Endothelial cell of hepatic sinusoid (primary cell): ENCODE measurements at regions not wholly inside any gene's neighbourhood (a gene's known extent, or its start where the extent isn't known, plus 50 kb on each side); places are given as distances from the start of the nearest gene placed in this dataset.
"Not testable (repeated sequence)": the region's sequence is repeated elsewhere in the genome, so short reads cannot be mapped to it uniquely, and the experiment has no call there.

ENCODE experiments used
- in situ Hi-C: cut with HindIII; loops from 2 replicates; pipeline ENCODE4 v1.10.0; 2017; ENCODE audit warnings: low sequenced_read_pairs

DNA sequence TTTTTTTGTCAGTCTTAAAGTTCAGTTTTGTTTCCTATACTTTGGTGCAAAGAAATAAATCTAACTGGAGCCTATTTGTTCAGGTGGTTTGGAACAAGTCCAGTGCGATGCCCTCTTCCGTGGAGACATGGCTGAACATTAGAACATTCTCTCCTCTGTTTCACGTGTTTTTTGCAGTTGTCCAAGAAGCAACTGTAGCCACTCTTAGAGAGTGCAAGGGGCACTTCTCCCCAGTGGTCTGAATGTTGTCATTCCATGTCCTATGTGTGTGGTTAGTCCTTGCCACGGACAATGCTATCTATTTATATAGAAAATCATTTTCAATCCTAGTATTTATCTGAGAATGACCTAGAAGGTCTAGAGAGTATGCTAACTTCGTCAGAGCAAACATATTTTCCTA is 1232.5 kb upstream of the SEL1L start:
- in situ Hi-C loops, result no loop called here

DNA sequence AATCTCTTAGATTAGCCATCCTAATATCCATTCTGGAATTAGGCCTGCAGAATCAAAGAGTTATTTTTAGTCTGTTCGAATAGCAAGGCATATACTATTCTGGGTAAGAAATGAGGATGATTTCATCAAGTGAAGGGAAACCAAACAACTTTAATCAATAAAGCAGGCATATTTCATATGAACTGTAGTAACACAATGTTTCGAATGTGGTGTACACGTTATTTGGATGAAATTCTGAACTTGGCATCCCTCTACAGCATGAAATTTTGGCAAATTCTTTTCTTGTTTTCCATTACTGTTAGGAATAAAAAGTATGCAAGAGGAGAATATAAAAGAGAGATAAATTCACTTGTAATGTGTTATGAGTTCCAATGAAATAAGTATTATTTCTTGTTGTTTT is 1233.3 kb upstream of the SEL1L start:
- in situ Hi-C loops, result no loop called here

DNA sequence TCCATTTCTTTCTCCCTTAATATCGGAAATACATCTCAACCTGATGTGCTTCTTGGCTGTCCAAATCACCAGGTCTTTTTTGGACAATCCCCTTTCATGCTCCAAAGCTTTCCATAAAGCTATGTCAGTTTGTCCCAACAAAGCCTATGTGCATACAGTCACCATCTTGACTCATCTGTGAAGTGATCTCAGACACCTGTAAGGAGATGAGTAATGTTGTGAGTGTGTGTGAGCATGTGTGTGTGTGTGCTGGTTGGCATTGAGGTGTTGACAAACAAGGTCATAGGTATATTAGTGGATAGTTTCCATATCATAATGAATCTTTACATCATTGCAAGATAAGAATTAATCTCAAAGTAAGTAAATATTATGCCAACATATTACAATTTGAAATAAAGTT is 1243.3 kb upstream of the SEL1L start:
- in situ Hi-C loops, result no loop called here

DNA sequence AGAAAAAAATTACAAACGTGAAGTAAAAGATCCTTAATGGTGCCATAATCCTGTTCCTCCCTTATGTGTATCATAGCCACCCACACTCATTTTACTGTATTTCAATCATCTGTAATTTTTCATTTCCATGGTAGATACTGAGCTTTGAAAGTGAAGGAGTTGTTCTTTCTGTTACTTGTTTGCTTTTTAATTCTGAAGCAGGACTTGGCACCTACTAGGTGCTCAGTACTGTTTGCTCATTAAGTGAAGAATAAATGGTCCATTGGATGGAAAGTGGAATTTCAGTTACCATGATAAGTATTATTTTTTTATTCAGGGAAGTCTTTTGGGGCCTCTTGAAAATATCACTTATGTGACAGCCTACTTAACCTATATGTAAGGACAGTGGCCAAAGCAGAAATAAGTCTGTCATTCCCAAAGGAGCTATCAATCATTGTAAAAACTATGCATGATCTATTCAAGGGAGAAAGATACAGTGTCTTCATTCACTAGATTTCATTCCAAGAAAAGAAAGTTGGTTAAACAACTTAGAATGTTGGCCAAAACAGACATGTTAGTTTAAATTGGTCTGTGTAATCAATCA is 1244.4 kb upstream of the SEL1L start:
- in situ Hi-C loops, result no loop called here

DNA sequence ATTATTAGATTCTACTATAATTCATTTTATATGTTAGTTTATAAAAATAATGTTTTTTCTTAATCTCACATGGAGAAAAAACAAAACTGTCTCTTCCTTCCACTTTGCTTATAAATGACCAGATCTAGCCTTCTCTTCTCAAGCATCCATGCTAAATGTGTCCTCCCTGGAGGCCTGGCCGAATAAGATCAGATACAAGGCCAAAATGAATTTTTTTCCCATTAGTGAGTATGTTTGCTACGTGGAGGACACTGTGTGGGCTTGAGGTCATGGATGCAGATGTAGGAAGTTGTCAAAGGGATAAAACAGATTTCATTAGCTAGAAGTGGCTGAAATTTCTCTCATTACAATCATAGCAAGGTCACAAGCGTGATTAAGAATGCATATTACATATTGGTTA is 1244.9 kb upstream of the SEL1L start:
- in situ Hi-C loops, result no loop called here

DNA sequence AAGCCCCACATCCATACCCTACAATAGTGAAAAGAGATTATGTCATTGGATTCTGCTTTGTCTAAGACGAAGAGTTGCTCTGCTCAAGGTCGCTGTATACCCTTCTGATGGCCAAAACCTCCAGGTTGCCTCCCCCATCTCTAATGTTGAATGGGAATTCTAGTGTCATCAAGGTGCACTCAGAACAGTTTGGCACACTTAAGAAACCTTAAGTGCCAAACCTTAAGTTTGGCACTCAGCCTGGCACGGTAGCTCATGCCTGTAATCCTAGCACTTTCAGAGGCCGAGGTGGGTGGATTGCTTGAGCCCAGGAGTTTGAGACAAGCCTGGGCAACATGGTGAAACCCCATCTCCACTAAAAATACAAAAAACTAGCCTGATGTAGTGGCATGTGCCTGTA is 1245.6 kb upstream of the SEL1L start:
- in situ Hi-C loops, result no loop called here

DNA sequence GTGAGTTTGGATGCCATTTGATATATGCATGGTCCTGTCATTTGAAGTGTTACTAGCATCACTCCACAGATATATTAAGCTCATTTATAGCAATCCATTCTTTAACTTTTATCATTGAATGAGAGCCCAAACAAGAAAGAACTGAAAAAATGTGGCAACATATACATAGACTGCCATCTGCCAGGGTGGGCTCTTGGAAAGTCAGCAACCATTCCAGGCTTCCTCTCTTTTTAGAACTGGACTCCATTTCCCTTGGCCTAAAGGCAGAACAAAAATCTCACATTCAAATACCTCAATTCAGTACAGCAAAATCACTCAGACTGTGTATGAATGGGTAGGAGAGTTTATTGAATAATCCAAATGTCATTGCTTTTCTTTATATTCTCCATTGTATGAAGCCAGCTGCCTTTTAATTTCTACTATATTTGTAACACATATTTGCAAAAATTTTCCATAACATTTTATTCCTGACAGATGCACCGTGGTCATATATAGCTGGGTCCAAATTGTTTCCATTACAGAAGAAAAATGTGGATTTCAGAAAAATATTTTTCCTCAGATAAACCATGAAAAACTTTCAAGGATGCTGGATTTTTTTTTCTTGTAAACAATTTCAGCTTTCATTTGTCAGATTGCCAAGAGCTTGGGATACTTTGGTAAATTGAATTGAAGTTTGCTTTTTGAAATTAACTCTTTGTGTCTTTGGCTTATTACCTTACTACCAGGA is 1252.3 kb upstream of the SEL1L start:
- in situ Hi-C loops, result no loop called here

DNA sequence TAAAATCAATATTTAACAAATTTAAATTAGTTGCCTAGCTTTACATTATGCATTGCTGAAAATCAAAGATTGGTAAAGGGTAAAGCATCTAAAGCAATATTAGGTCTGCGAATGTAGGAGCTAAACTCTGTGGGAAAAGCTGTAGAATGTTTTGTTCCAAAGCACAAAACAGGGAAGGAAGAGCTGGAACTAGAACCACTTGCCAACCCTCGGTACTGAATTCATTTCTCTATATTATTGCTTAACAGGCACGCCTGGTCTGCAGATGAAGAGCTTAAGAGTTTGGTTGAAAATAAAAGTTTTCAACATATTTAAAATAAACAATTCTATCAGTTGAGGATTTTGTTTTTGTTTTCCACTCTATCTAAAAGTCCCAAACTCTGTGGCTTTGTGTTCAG is 1252.8 kb upstream of the SEL1L start:
- in situ Hi-C loops, result no loop called here

DNA sequence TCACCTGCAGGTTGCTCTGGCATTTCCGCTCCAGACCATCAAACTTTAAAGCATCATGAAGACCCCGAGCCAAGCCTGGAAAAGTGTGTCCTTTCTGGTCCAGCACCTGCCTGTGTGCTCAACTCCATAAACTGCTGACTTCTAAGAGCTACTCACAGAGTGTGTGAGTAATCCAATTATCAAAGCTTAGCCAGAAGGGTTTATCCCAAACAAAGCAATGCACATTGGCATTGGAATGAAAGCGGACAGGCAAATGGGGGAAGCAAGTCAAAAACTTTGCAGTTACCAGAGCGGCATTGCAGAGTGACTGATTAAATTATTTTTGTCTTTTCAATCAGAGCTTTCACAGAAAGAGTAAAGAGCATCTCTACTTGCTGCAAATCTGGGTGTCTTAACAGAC is 1262.4 kb upstream of the SEL1L start:
- in situ Hi-C loops, result no loop called here

DNA sequence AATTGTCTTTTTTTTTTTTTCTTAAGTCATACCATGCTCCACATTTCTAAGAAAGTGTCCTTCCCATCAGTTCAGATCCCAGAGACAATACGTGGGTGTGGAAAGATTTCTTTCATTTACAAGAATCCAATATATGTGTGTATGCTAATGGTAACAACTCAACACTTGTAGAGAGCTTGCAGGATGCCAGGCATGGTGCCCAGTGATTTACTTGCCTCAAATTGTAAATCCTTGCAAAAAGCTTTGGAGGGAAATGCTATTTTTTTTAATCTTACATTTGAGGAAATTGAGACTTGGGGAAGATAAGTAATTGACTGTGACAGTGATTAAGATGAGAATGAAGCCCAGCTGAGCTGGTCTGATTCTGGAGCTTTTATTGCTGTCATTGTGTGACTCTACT is 1264.6 kb upstream of the SEL1L start:
- in situ Hi-C loops, result no loop called here

DNA sequence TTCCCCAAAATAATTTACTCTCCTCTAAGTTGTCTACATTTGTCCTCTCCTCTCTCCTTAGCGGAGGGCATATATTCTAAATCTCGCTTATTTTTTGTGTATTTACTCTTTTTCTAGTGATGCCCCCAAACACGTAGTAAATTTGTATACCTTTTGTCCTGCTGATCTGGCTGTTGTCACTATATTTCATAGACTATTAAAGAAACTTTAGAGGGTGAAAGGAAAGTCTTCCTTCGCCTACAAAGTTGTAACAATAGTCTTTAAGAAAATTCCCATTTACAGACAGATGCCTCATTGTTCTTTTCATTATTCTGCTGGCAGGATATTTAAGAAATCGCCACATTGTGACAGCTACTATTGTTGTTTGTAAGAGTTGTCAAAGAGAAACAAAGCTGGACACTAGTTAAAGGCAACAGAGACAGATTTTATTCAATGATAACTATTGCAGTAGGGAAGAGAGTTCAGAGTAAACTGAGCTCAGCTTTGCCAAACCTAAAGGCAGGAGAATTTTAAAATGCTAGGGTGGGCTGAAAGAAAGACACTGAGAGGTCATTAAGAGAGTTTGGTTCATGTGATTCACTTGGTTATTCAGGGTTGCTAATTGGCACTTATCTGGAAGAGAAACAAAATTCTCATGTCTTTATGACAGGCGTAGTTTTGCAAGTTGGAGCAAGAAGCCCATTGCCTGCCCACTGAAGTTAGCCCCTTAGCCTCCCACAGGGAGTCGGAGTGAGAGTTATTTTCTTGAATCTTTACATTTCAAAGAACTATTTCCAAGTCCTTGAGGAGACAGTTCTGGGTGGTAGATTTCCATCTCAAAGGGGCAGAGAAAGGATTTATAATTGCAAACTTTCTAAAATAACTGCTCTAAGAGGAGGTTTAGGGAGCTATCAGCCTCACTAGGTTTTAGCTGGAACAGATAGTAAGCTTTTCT is 1272.5 kb upstream of the SEL1L start:
- in situ Hi-C loops, result no loop called here

DNA sequence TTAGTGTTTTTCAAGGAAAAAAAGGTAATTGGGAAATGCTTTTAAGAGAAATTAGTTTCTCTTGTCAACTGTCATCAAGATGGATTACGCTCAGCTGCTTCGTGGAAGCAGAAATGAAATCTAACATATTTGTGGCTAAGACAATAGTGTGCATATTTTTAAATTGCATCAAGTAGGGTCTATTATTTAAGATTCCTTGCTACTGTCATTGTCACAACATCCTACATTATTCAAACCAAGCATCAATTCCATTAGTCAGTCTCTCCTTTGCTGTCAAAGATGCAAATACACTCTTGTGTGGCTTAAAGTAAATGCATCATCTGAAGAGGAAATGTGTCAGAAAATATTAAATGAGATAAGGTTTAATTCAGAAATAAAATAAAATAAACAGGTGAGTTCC is 1277.6 kb upstream of the SEL1L start:
- in situ Hi-C loops, result no loop called here

DNA sequence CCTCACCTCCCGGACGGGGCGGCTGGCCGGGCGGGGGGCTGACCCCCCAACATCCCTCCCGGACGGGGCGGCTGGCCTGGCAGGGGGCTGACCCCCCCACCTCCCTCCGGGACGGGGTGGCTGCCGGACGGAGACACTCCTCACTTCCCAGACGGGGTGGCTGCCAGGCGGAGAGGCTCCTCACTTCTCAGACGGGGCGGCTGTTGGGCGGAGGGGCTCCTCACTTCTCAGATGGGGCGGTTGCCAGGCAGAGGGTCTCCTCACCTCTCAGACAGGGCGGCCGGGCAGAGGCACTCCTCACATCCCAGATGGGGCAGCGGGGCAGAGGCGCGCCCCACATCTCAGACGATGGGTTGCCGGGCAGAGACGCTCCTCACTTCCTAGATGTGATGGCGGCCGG is 1280.7 kb upstream of the SEL1L start:
- in situ Hi-C loops, result not testable (repeated sequence)

DNA sequence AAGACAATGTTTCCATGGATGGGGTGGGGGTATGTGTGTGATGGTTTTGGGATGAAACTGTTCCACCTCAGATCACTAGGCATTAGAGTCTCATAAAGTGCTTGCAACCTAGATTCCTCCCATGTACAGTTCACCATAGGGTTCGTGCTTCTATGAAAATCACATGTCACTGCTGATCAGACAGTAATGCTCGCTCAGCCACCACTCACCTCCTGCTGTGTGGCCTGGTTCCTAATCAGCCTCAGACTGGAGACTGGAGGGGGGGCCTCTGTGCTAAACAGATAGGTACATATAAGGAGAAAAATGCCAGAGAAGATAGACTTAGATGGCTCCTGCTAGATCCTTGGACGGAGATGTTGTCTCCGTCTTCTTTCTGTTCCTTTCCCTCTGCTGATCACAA is 1296.9 kb upstream of the SEL1L start:
- in situ Hi-C loops, result no loop called here

DNA sequence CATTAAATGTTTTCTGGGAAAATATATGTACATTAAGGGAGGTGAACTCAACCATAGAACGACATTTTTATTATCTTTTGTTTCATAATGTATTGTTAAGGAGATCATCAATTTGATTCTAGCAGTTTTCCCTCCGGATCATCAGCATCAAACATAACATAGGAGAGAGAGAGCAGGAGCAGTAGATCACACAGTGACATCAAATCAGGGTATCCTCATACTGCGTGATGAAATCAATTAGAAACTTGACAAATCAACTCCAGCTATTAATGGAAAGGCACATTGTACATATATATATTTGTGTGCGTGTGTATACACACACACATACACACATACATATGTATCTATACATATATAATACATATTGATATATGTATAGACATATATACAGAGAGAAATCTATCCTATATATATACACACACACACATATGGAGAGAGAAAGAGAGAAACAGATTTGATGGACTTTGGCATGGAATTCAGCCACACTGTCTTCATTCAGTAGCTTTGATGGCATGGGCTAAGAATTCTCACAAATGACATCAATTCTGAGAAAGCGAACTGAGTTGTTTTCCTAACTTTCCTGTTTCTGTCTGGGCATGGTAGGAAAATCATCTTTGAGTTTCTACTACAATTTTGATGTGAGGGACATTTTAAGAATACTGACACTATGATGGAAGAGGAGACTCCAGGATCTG is 1302.8 kb upstream of the SEL1L start:
- in situ Hi-C loops, result no loop called here

DNA sequence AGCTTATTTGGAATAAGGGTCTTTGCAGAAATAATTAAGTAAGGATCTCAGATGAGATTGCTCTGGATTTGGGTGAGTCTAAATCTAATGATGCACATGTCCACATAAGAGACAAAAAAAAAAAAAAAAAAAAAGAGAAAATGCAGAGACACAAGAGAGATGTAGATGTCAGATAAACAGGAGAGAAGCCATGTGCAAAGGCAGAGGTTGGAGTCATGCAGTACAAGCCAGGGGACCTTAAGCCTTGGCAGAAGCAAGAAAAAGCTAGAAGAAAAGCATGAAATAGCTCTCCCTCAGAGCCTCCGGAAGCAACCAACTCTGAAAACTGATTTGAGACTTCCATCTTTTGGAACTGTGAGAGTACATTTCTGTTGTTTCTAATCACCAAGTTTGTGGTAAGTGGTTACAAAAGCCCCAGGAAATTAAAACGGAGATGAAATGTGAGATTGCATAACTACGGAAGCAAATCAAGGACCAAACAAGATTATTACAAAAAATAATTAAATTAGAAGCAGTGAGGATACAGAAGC is 1304.0 kb upstream of the SEL1L start:
- in situ Hi-C loops, result no loop called here

DNA sequence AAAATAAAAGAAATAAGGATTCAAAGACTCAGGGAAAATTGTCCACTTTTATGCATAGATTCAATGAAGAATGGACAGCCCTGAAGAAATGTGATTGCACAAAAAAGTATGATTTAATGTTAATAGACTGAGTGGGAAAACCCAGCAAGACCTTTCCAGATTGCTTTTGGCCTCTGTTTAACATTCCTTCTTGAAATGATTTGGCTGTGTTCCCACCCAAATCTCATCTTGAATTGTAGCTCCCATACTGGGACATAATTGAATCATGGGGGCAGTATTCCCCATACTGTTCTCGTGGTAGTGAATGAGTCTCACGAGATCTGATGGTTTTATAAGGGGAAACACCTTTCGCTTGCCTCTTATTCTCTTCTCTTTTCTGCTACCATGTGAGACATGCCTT is 1316.9 kb upstream of the SEL1L start:
- in situ Hi-C loops, result no loop called here

DNA sequence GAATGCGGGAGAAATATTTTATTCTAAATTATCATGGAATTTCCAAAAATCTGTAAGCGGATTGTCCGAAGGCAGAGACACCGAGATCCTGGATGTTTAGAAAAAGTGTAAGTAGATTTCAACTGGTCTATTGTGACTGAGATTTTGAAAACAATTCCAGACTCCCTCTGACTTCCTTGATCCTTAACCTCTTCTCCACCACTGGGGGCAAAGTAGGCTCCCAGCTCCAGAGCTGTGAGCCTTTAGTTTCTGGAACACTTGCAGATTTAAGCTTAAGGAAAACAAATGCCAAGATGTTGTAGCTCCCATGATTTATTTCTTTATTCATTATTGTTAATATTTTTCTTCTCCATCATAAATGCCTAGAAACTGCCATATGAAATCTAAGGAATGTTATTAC is 1320.5 kb upstream of the SEL1L start:
- in situ Hi-C loops, result no loop called here

DNA sequence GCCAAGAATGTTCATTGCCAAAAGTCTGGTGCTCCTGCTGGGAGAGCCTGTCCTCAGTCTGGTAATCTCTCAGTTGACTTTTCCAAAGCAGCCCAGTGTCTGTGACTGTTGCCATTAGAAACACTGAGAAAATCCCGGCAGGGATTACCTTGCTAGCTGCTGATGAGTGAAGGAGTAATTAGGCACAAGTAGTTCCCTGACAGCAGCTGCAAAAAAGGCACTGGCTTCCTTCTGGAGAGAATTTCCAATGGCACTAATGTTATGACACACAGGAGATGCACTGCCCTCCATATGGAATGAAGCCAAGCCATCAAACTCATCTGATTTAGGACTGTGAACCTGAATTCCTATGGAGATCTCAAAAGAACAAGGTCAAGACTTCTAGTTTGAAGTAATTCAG is 1321.2 kb upstream of the SEL1L start:
- in situ Hi-C loops, result no loop called here

DNA sequence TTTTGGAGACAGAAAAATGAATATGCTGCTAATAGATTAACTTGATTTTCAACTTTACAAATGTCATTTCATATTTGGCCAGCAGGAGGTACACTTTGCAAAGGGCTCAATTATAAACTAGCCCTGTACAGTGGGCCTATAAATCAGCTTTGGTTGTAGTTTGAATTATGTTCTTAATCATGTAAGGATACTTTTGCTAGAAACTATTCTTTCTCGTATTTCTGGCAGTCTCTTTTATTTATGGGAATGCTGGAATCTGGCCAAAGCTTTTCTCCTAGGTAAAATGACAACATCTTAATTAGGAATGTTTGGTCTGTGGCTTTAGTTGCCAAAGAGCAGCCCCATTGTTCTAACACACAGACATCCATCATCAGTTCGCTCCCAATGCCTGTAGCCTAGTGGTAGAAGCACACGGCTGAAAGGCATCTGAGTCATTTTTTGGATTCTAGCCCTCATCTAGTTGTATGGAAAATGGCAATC is 1322.3 kb upstream of the SEL1L start:
- in situ Hi-C loops, result no loop called here

DNA sequence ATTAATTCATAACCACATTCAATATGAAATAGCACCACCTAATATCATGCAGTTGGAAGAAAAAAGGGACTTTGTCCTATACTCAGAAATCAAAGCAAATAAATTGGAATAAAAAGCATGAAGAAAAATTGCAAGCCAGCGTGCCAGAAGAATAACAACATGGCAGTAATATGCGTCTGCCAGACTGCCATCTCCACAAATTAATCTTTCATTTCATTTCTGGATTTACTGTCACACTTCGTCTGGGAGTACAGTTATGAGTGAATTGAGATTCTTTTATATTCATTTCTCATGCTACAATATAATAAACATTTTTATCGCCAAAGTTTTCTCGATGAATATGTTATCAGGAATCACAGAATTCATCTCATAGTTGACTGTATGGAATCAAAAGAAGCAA is 1327.7 kb upstream of the SEL1L start:
- in situ Hi-C loops, result no loop called here
